Liver (tissue), 8 donors: ENCODE measurements at regions not wholly inside any gene's neighbourhood (a gene's known extent, or its start where the extent isn't known, plus 50 kb on each side); places are given as distances from the start of the nearest gene placed in this dataset.

Source experiments
- DNase-seq: peaks from one replicate; pipeline ENCODE4 v3.0.0-alpha.2; 2017; ENCODE audit warnings: low spot score
- H3K27ac ChIP-seq, 2 donors: one replicate each; pipeline ENCODE4 v1.7.0; 2013; ENCODE audit warnings: inconsistent platforms in 2 of 2, low read length in 2 of 2, control low read depth in 1 of 2, low read depth in 1 of 2, mild to moderate bottlenecking in 1 of 2
- H3K27me3 ChIP-seq, 4 donors: one replicate each; pipeline versions ENCODE4 v1.6.1 to v1.7.0; 2013; ENCODE audit warnings: low read length in 3 of 4, inconsistent platforms in 1 of 4, mild to moderate bottlenecking in 1 of 4, moderate library complexity in 1 of 4; ENCODE audit not compliant: control insufficient read depth in 4 of 4, insufficient read depth in 4 of 4
- H3K36me3 ChIP-seq, 4 donors: one replicate each; pipeline versions ENCODE4 v1.6.1 to v1.7.0; 2013; ENCODE audit warnings: low read length in 3 of 4, mild to moderate bottlenecking in 3 of 4, low read depth in 1 of 4, moderate library complexity in 1 of 4; ENCODE audit not compliant: control insufficient read depth in 4 of 4, insufficient read depth in 3 of 4
- H3K4me1 ChIP-seq, 4 donors: one replicate each; pipeline versions ENCODE4 v1.6.1 to v1.7.0; 2013; ENCODE audit warnings: low read length in 3 of 4, mild to moderate bottlenecking in 3 of 4, moderate library complexity in 1 of 4; ENCODE audit not compliant: control insufficient read depth in 4 of 4, insufficient read depth in 4 of 4
- H3K4me3 ChIP-seq, 3 donors: one replicate each; pipeline versions ENCODE4 v1.6.1 to v1.7.0; 2013; ENCODE audit warnings: low read length in 3 of 3, control low read depth in 1 of 3, low read depth in 1 of 3, mild to moderate bottlenecking in 1 of 3
- H3K9ac ChIP-seq, 2 donors: one replicate each; pipeline ENCODE4 v1.7.0; 2013; ENCODE audit warnings: low read length in 2 of 2, mild to moderate bottlenecking in 2 of 2, moderate library complexity in 2 of 2, control low read depth in 1 of 2, low read depth in 1 of 2
- H3K9me3 ChIP-seq, 4 donors: one replicate each; pipeline versions ENCODE4 v1.6.1 to v1.7.0; 2013; ENCODE audit warnings: low read length in 3 of 4; ENCODE audit not compliant: control insufficient read depth in 4 of 4
- EGR1 ChIP-seq, 2 donors: IDR thresholded peaks; 2 replicates each; pipeline ENCODE4 v1.6.1; 2016 to 2018; ENCODE audit warnings: antibody characterized with exemption in 2 of 2, low read depth in 2 of 2
- FOXA1 ChIP-seq: IDR thresholded peaks from 2 replicates; pipeline ENCODE4 v1.6.1; 2016; ENCODE audit warnings: antibody characterized with exemption
- FOXA2 ChIP-seq: IDR thresholded peaks from 2 replicates; pipeline ENCODE4 v1.6.1; 2016; ENCODE audit warnings: antibody characterized with exemption
- GABPA ChIP-seq, 2 donors: IDR thresholded peaks in 1 of 2; conservative IDR thresholded peaks in 1 of 2; 2 replicates each; pipeline ENCODE4 v1.6.1; 2016; ENCODE audit warnings: antibody characterized with exemption in 2 of 2, mild to moderate bottlenecking in 1 of 2, moderate library complexity in 1 of 2
- HNF4A ChIP-seq, 2 donors: conservative IDR thresholded peaks; 2 replicates each; pipeline ENCODE4 v1.6.1; 2016; ENCODE audit warnings: antibody characterized with exemption in 2 of 2, mild to moderate bottlenecking in 2 of 2
- HNF4G ChIP-seq: IDR thresholded peaks from 2 replicates; pipeline ENCODE4 v1.6.1; 2016; ENCODE audit warnings: antibody characterized with exemption
- JUND ChIP-seq, 2 donors: IDR thresholded peaks; 2 replicates each; pipeline ENCODE4 v1.6.1; 2016; ENCODE audit warnings: antibody characterized with exemption in 2 of 2
- MAX ChIP-seq: IDR thresholded peaks from 2 replicates; pipeline ENCODE4 v1.6.1; 2016; ENCODE audit warnings: antibody characterized with exemption
- NR2F2 ChIP-seq: IDR thresholded peaks from 2 replicates; pipeline ENCODE4 v1.6.1; 2016; ENCODE audit warnings: antibody characterized with exemption
- RAD21 ChIP-seq, 2 donors: IDR thresholded peaks; 2 replicates each; pipeline ENCODE4 v1.6.1; 2016; ENCODE audit warnings: antibody characterized with exemption in 2 of 2, mild to moderate bottlenecking in 2 of 2
- REST ChIP-seq: IDR thresholded peaks from 2 replicates; pipeline ENCODE4 v1.6.1; 2016; ENCODE audit warnings: antibody characterized with exemption, mild to moderate bottlenecking
- RXRA ChIP-seq, 2 donors: IDR thresholded peaks; 2 replicates each; pipeline ENCODE4 v1.6.1; 2017 to 2018; ENCODE audit warnings: antibody characterized with exemption in 2 of 2, mild to moderate bottlenecking in 1 of 2
- SP1 ChIP-seq: IDR thresholded peaks from 2 replicates; pipeline ENCODE4 v1.6.1; 2018; ENCODE audit warnings: antibody characterized with exemption, mild to moderate bottlenecking
- TAF1 ChIP-seq: conservative IDR thresholded peaks from 2 replicates; pipeline ENCODE4 v1.6.1; 2016; ENCODE audit warnings: antibody characterized with exemption, mild to moderate bottlenecking
- YY1 ChIP-seq: IDR thresholded peaks from 2 replicates; pipeline ENCODE4 v1.6.1; 2016; ENCODE audit warnings: antibody characterized with exemption, mild to moderate bottlenecking
- WGBS: extraction: QIAGEN DNeasy Blood & Tissue Kit; methylation state at CpG from one replicate; pipeline ENCODE4 v1.1.7; 2013; 5-methylcytosine and 5-hydroxymethylcytosine counted together
- TF ChIP-seq, protein P1 (sequence below): IDR thresholded peaks from 2 replicates; pipeline ENCODE4 v1.6.1; 2016; ENCODE audit warnings: antibody characterized with exemption
- TF ChIP-seq, protein P2 (sequence below): fragments of 150-350 bp; IDR thresholded peaks from 2 replicates; pipeline ENCODE4 v1.5.1; 2017; ENCODE audit warnings: improper control_type of control experiment, low read depth, low read length; ENCODE audit not compliant: missing input control
- TF ChIP-seq, protein P3 (sequence below): IDR thresholded peaks from 2 replicates; pipeline ENCODE4 v1.6.1; 2016; ENCODE audit warnings: antibody characterized with exemption
- donor health status: healthy.
- donor health status: healthy.
- donor health status: healthy.
- donor health status: healthy.
- donor health status: healthy.

DNA sequence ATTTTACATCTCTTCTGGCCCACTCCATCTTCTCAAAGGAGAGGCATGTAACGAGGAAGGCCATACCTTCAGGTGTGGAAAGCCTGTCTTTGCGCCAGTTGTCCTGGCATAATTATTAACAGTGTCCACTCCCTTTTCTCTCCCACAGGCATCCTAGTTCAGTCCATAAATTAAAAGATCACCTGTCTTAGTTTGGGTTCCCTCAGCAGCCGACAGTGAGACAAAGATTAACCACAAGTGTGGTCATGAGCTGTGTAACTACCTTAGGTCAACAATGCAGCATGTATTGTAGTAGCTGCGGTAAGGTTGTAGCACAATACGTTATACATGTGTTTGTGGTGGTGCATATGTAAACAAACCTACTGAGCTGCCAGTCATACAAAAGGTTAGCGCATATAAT is 103.3 kb upstream of the GALNT15 start:
- H3K9ac ChIP-seq = no peak overlapping the region
- no peaks in the 10 kb centered on the region for H3K36me3 ChIP-seq
- TF ChIP-seq TAF1 (no peak), HNF4A (conservative IDR thresholded peaks at IDR 0.05) (no peak), HNF4G (no peak), FOXA1 (no peak), REST (no peak), EGR1 (IDR thresholded peaks at IDR 0.05; ENCODE audit: low read depth in 2 of 2) (no peak), NR2F2 (no peak)
- TF ChIP-seq, protein P1, sequence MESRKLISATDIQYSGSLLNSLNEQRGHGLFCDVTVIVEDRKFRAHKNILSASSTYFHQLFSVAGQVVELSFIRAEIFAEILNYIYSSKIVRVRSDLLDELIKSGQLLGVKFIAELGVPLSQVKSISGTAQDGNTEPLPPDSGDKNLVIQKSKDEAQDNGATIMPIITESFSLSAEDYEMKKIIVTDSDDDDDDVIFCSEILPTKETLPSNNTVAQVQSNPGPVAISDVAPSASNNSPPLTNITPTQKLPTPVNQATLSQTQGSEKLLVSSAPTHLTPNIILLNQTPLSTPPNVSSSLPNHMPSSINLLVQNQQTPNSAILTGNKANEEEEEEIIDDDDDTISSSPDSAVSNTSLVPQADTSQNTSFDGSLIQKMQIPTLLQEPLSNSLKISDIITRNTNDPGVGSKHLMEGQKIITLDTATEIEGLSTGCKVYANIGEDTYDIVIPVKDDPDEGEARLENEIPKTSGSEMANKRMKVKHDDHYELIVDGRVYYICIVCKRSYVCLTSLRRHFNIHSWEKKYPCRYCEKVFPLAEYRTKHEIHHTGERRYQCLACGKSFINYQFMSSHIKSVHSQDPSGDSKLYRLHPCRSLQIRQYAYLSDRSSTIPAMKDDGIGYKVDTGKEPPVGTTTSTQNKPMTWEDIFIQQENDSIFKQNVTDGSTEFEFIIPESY = no peak
- TF ChIP-seq, protein P2, sequence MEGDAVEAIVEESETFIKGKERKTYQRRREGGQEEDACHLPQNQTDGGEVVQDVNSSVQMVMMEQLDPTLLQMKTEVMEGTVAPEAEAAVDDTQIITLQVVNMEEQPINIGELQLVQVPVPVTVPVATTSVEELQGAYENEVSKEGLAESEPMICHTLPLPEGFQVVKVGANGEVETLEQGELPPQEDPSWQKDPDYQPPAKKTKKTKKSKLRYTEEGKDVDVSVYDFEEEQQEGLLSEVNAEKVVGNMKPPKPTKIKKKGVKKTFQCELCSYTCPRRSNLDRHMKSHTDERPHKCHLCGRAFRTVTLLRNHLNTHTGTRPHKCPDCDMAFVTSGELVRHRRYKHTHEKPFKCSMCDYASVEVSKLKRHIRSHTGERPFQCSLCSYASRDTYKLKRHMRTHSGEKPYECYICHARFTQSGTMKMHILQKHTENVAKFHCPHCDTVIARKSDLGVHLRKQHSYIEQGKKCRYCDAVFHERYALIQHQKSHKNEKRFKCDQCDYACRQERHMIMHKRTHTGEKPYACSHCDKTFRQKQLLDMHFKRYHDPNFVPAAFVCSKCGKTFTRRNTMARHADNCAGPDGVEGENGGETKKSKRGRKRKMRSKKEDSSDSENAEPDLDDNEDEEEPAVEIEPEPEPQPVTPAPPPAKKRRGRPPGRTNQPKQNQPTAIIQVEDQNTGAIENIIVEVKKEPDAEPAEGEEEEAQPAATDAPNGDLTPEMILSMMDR = no peak
- no peak overlapping the region for H3K27ac ChIP-seq
- no peak for DNase-seq
- no peaks in the 10 kb centered on the region for H3K27me3 ChIP-seq
- H3K4me3 ChIP-seq = no peak overlapping the region
- WGBS = 75% methylated on average over 6 of the region's 6 CpGs
- no peaks in the 10 kb centered on the region for H3K9me3 ChIP-seq
- no peaks in the 10 kb centered on the region for H3K4me1 ChIP-seq

DNA sequence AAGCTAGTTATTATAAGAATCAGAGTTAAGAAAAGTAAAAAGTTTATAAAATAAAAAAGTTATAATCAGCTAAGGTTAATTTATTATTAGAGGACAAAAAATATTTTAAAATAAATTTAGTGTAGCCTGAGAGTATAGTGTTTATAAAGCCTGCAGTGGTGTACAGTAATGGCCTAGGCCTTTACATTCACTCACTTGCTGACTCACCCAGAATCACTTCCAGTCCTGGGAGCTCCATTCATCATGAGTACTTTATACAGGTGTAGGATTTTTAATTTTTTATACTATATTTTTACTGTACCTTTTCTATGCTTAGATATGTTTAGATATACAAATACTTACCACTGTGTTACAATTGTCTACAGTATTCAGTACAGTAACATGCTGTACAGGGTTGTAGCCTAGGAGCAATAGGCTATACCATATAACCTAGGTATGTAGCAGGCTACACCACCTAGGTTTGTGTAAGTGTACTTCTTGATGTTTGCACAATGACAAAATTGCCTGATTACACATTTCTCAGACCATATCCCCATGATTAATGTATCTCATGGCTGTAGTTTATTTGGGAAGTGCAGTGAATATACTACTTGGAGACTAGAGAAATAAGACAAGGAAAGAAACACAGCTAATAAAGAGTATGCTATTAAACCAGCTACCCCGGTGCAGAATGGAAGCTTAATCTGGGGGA is 101.9 kb upstream of the GALNT15 start:
- Histone ChIP-seq H3K9ac (no peak overlapping the region), H3K4me1 (no peaks in the 10 kb centered on the region), H3K4me3 (no peak overlapping the region), H3K27me3 (no peaks in the 10 kb centered on the region), H3K9me3 (peaks cover 0 to 4% (median 0%) of the 10 kb centered on the region in 4 donors), H3K27ac (no peak overlapping the region), H3K36me3 (no peaks in the 10 kb centered on the region)
- no peak for DNase-seq
- 98% methylated on average over 1 of the region's 1 CpG for WGBS
- no peak for TF ChIP-seq SP1
- no peak for TF ChIP-seq RAD21 (IDR thresholded peaks at IDR 0.05)
- TF ChIP-seq FOXA1 = no peak
- TF ChIP-seq RXRA (IDR thresholded peaks at IDR 0.05) = no peak
- no peak for TF ChIP-seq JUND (IDR thresholded peaks at IDR 0.05)
- no peak for TF ChIP-seq FOXA2
- no peak for TF ChIP-seq HNF4G
- no peak for TF ChIP-seq EGR1 (IDR thresholded peaks at IDR 0.05; ENCODE audit: low read depth in 2 of 2)
- TF ChIP-seq, protein P2 = no peak
- TF ChIP-seq YY1 = no peak
- no peak for TF ChIP-seq HNF4A (conservative IDR thresholded peaks at IDR 0.05)
- TF ChIP-seq, protein P3, sequence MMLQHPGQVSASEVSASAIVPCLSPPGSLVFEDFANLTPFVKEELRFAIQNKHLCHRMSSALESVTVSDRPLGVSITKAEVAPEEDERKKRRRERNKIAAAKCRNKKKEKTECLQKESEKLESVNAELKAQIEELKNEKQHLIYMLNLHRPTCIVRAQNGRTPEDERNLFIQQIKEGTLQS = no peak
- TF ChIP-seq, protein P1 = no peak
- no peak for TF ChIP-seq GABPA (IDR thresholded peaks at IDR 0.05 in 1 of 2, conservative IDR thresholded peaks at IDR 0.05 in 1 of 2)
- no peak for TF ChIP-seq MAX
- TF ChIP-seq NR2F2 = no peak
- TF ChIP-seq TAF1 = no peak
